GM23338 (cell line): ENCODE measurements at regions not wholly inside any gene's neighbourhood (a gene's known extent, or its start where the extent isn't known, plus 50 kb on each side); places are given as distances from the start of the nearest gene placed in this dataset.

Experiments
- CREB1 ChIP-seq: fragments of 250-450 bp; sonication (Bioruptor Pico); IDR thresholded peaks from 2 replicates; pipeline ENCODE4 v1.5.0; 2020; ENCODE audit warnings: low read depth, mild to moderate bottlenecking, moderate library complexity
- CTCF ChIP-seq, 2 experiments: fragments of 200-600 bp in 1 of 2; sonication (generic) in 1 of 2; conservative IDR thresholded peaks; 2 replicates each; pipeline versions ENCODE4 v1.5.1 to v1.6.1; 2016 to 2017; ENCODE audit warnings: antibody characterized with exemption in 2 of 2, low read depth in 2 of 2, mild to moderate bottlenecking in 2 of 2, moderate library complexity in 1 of 2
- JUNB ChIP-seq: IDR thresholded peaks from one replicate; pipeline ENCODE4 v1.6.1; 2016; ENCODE audit warnings: antibody characterized with exemption; ENCODE audit not compliant: unreplicated experiment

DNA sequence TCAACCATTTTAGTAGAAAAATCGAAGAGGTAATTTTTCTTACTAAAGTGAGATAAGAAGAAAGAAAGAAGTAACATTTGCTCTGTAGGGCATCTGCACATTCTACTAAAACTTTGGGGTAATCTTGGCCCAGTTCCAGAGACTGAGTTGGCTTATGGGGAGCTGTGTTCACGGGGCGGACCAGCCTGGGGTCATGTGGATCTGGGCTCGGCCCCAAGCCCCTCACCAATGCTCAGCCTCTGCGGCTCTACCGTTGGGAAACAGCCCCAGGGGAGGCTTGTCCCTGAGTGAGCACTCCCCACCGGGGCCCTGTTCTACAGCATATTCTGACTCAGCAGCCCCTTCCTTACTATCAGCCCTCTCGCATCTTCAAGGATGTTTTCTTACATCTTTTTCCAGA lies 132.3 kb downstream of the RTP5 start:
- TF ChIP-seq CTCF (conservative IDR thresholded peaks at IDR 0.05; ENCODE audit: low read depth in 2 of 2): no peak
- TF ChIP-seq CREB1 (CRISPR knock-in tag): no peak
- TF ChIP-seq JUNB: no peak
